ENCODE measurements at regions not wholly inside any gene's neighbourhood (a gene's known extent, or its start where the extent isn't known, plus 50 kb on each side); places are given as distances from the start of the nearest gene placed in this dataset.

GRCh38 chr13:100835695-100836094 lies 161.1 kb upstream of the TMTC4 start (continued):
- TF ChIP-seq HDAC3 (IDR thresholded peaks at IDR 0.05; ENCODE audit: borderline replicate concordance, partially characterized antibody): no peak
- no peak for TF ChIP-seq ZNF830 (CRISPR knock-in tag; IDR thresholded peaks at IDR 0.05)
- no peak for TF ChIP-seq RBM22 (IDR thresholded peaks at IDR 0.05; ENCODE audit: low read depth, low read length, poor library complexity, severe bottlenecking)

- Histone ChIP-seq H2AFZ (ENCODE audit: low read depth, low read length) (no peak overlapping the region), H3K36me3 (ENCODE audit: control insufficient read depth, insufficient read depth, low read length) (no peaks in the 10 kb centered on the region), H3K9me1 (ENCODE audit: control insufficient read depth, insufficient read depth, low read length) (no peaks in the 10 kb centered on the region), H3K27me3 (ENCODE audit: control insufficient read depth in 2 of 2, insufficient read depth in 2 of 2, low read length in 2 of 2) (no peaks in the 10 kb centered on the region), H3K4me2 (ENCODE audit: insufficient read depth, low read length) (no peak overlapping the region), H3K79me2 (ENCODE audit: control insufficient read depth, insufficient read depth, low read length) (no peaks in the 10 kb centered on the region), H3K4me3 (no peak overlapping the region), H3K9ac (ENCODE audit: insufficient read depth in 1 of 2, low read depth in 2 of 2, low read length in 2 of 2) (no peak overlapping the region), H3K9me3 (replicated peaks; ENCODE audit: control insufficient read depth, insufficient read depth, low read depth, low read length) (no peaks in the 10 kb centered on the region), H3K4me1 (replicated peaks in 1 of 2; ENCODE audit: control insufficient read depth in 2 of 2, insufficient read depth in 2 of 2, low read length in 2 of 2) (no peaks in the 10 kb centered on the region), H3K27ac (ENCODE audit: extremely low read depth, low read depth, low read length) (no peak overlapping the region), H4K20me1 (replicated peaks; ENCODE audit: control insufficient read depth, insufficient read depth, low read length) (no peaks in the 10 kb centered on the region)
- FAIRE-seq (no peak), DNase-seq (ENCODE audit: extremely low read depth in 1 of 4, low spot score in 3 of 4) (no peak), ATAC-seq (no peak)
- intact Hi-C loops (cut with micrococcal nuclease): no loop called here
- WGBS (ENCODE audit: insufficient coverage, low coverage, missing lambda C conversion rate): 8% methylated on average over 6 of the region's 6 CpGs
- ChIA-PET CTCF (ENCODE audit: low intra/inter-chr PET ratio) (no interaction called here), POLR2A (no interaction called here)
- no TSS peak for BruUV-seq (replicated peaks)
- in situ Hi-C loops (cut with MboI): no loop called here
- TF ChIP-seq KAT2B (IDR thresholded peaks at IDR 0.05; ENCODE audit: low read depth, low read length) (no peak), RUNX1 (IDR thresholded peaks at IDR 0.05; ENCODE audit: low read depth) (no peak), SLC30A9 (CRISPR knock-in tag; IDR thresholded peaks at IDR 0.05) (no peak), ZNF133 (CRISPR knock-in tag; IDR thresholded peaks at IDR 0.05) (no peak), CHAMP1 (IDR thresholded peaks at IDR 0.05) (no peak), OTX1 (CRISPR knock-in tag; IDR thresholded peaks at IDR 0.05) (no peak), ZNF408 (CRISPR knock-in tag; IDR thresholded peaks at IDR 0.05; ENCODE audit: low read depth) (no peak), FOXJ3 (CRISPR knock-in tag; IDR thresholded peaks at IDR 0.05) (no peak), ESRRB (CRISPR knock-in tag; IDR thresholded peaks at IDR 0.05; ENCODE audit: borderline replicate concordance) (no peak), XRCC3 (IDR thresholded peaks at IDR 0.05) (no peak)
- TF ChIP-seq, protein P1, sequence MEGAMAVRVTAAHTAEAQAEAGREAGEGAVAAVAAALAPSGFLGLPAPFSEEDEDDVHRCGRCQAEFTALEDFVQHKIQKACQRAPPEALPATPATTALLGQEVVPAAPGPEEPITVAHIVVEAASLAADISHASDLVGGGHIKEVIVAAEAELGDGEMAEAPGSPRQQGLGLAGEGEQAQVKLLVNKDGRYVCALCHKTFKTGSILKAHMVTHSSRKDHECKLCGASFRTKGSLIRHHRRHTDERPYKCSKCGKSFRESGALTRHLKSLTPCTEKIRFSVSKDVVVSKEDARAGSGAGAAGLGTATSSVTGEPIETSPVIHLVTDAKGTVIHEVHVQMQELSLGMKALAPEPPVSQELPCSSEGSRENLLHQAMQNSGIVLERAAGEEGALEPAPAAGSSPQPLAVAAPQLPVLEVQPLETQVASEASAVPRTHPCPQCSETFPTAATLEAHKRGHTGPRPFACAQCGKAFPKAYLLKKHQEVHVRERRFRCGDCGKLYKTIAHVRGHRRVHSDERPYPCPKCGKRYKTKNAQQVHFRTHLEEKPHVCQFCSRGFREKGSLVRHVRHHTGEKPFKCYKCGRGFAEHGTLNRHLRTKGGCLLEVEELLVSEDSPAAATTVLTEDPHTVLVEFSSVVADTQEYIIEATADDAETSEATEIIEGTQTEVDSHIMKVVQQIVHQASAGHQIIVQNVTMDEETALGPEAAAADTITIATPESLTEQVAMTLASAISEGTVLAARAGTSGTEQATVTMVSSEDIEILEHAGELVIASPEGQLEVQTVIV (CRISPR knock-in tag; IDR thresholded peaks at IDR 0.05; ENCODE audit: borderline replicate concordance): no peak
- TF ChIP-seq, protein P2, sequence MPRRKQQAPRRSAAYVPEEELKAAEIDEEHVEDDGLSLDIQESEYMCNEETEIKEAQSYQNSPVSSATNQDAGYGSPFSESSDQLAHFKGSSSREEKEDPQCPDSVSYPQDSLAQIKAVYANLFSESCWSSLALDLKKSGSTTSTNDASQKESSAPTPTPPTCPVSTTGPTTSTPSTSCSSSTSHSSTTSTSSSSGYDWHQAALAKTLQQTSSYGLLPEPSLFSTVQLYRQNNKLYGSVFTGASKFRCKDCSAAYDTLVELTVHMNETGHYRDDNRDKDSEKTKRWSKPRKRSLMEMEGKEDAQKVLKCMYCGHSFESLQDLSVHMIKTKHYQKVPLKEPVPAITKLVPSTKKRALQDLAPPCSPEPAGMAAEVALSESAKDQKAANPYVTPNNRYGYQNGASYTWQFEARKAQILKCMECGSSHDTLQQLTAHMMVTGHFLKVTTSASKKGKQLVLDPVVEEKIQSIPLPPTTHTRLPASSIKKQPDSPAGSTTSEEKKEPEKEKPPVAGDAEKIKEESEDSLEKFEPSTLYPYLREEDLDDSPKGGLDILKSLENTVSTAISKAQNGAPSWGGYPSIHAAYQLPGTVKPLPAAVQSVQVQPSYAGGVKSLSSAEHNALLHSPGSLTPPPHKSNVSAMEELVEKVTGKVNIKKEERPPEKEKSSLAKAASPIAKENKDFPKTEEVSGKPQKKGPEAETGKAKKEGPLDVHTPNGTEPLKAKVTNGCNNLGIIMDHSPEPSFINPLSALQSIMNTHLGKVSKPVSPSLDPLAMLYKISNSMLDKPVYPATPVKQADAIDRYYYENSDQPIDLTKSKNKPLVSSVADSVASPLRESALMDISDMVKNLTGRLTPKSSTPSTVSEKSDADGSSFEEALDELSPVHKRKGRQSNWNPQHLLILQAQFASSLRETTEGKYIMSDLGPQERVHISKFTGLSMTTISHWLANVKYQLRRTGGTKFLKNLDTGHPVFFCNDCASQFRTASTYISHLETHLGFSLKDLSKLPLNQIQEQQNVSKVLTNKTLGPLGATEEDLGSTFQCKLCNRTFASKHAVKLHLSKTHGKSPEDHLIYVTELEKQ (CRISPR knock-in tag; IDR thresholded peaks at IDR 0.05): no peak
These were observed 158.8 kb upstream of the TMTC4 start for GRCh38 chr13:100833427-100833826.
